Fibroblast of mammary gland (primary cell): ENCODE measurements at regions not wholly inside any gene's neighbourhood (a gene's known extent, or its start where the extent isn't known, plus 50 kb on each side); places are given as distances from the start of the nearest gene placed in this dataset.
"Not testable (repeated sequence)": the region's sequence is repeated elsewhere in the genome, so short reads cannot be mapped to it uniquely, and the experiment has no call there.

Source experiments
- DNase-seq: peaks from one replicate; pipeline ENCODE4 v3.0.0-alpha.2; 2010; ENCODE audit warnings: low read depth
- H3K4me3 ChIP-seq: 2 replicates; pipeline ENCODE4 v1.5.1; 2011; ENCODE audit warnings: low read depth, mild to moderate bottlenecking, low read length, moderate library complexity; ENCODE audit not compliant: control insufficient read depth
- CTCF ChIP-seq: conservative IDR thresholded peaks from 2 replicates; pipeline ENCODE4 v1.5.1; 2011; ENCODE audit warnings: low read depth, low read length, inconsistent platforms; ENCODE audit not compliant: control insufficient read depth, insufficient read depth

- DNase-seq = peak; percentile 5
- no peak overlapping the region for H3K4me3 ChIP-seq
- TF ChIP-seq CTCF = no peak
These were observed 484.9 kb upstream of the MAN1A1 start for GRCh38 chr6:119834418-119834817.

- no peak for TF ChIP-seq CTCF
- no peak overlapping the region for H3K4me3 ChIP-seq
- DNase-seq = no peak
These were observed 482.9 kb upstream of the MAN1A1 start for GRCh38 chr6:119832411-119832810.

- TF ChIP-seq CTCF = no peak
- no peak overlapping the region for H3K4me3 ChIP-seq
- peak; percentile 2 for DNase-seq
These were observed 481.1 kb upstream of the MAN1A1 start for GRCh38 chr6:119830494-119831295.

GRCh38 chr6:119830069-119830468 is 480.5 kb upstream of the MAN1A1 start:
- H3K4me3 ChIP-seq = no peak overlapping the region
- no peak for DNase-seq
- no peak for TF ChIP-seq CTCF

- DNase-seq = peak; percentile 45
- not testable (repeated sequence) for H3K4me3 ChIP-seq
These were observed 479.9 kb upstream of the MAN1A1 start for GRCh38 chr6:119829499-119829898.

- no peak for DNase-seq
- no peak overlapping the region for H3K4me3 ChIP-seq
- no peak for TF ChIP-seq CTCF
These were observed 479.4 kb upstream of the MAN1A1 start for GRCh38 chr6:119829006-119829405.

GRCh38 chr6:119821380-119821779 is 471.8 kb upstream of the MAN1A1 start:
- H3K4me3 ChIP-seq = no peak overlapping the region
- no peak for DNase-seq
- no peak for TF ChIP-seq CTCF
